Liver (tissue), 8 donors: ENCODE measurements at regions not wholly inside any gene's neighbourhood (a gene's known extent, or its start where the extent isn't known, plus 50 kb on each side); places are given as distances from the start of the nearest gene placed in this dataset.

Source experiments
- DNase-seq: peaks from one replicate; pipeline ENCODE4 v3.0.0-alpha.2; 2017; ENCODE audit warnings: low spot score
- H3K27ac ChIP-seq, 2 donors: one replicate each; pipeline ENCODE4 v1.7.0; 2013; ENCODE audit warnings: inconsistent platforms in 2 of 2, low read length in 2 of 2, control low read depth in 1 of 2, low read depth in 1 of 2, mild to moderate bottlenecking in 1 of 2
- H3K27me3 ChIP-seq, 4 donors: one replicate each; pipeline versions ENCODE4 v1.6.1 to v1.7.0; 2013; ENCODE audit warnings: low read length in 3 of 4, inconsistent platforms in 1 of 4, mild to moderate bottlenecking in 1 of 4, moderate library complexity in 1 of 4; ENCODE audit not compliant: control insufficient read depth in 4 of 4, insufficient read depth in 4 of 4
- H3K36me3 ChIP-seq, 4 donors: one replicate each; pipeline versions ENCODE4 v1.6.1 to v1.7.0; 2013; ENCODE audit warnings: low read length in 3 of 4, mild to moderate bottlenecking in 3 of 4, low read depth in 1 of 4, moderate library complexity in 1 of 4; ENCODE audit not compliant: control insufficient read depth in 4 of 4, insufficient read depth in 3 of 4
- H3K4me1 ChIP-seq, 4 donors: one replicate each; pipeline versions ENCODE4 v1.6.1 to v1.7.0; 2013; ENCODE audit warnings: low read length in 3 of 4, mild to moderate bottlenecking in 3 of 4, moderate library complexity in 1 of 4; ENCODE audit not compliant: control insufficient read depth in 4 of 4, insufficient read depth in 4 of 4
- H3K4me3 ChIP-seq, 3 donors: one replicate each; pipeline versions ENCODE4 v1.6.1 to v1.7.0; 2013; ENCODE audit warnings: low read length in 3 of 3, control low read depth in 1 of 3, low read depth in 1 of 3, mild to moderate bottlenecking in 1 of 3
- H3K9ac ChIP-seq, 2 donors: one replicate each; pipeline ENCODE4 v1.7.0; 2013; ENCODE audit warnings: low read length in 2 of 2, mild to moderate bottlenecking in 2 of 2, moderate library complexity in 2 of 2, control low read depth in 1 of 2, low read depth in 1 of 2
- H3K9me3 ChIP-seq, 4 donors: one replicate each; pipeline versions ENCODE4 v1.6.1 to v1.7.0; 2013; ENCODE audit warnings: low read length in 3 of 4; ENCODE audit not compliant: control insufficient read depth in 4 of 4
- EGR1 ChIP-seq, 2 donors: IDR thresholded peaks; 2 replicates each; pipeline ENCODE4 v1.6.1; 2016 to 2018; ENCODE audit warnings: antibody characterized with exemption in 2 of 2, low read depth in 2 of 2
- FOXA1 ChIP-seq: IDR thresholded peaks from 2 replicates; pipeline ENCODE4 v1.6.1; 2016; ENCODE audit warnings: antibody characterized with exemption
- FOXA2 ChIP-seq: IDR thresholded peaks from 2 replicates; pipeline ENCODE4 v1.6.1; 2016; ENCODE audit warnings: antibody characterized with exemption
- HNF4A ChIP-seq, 2 donors: conservative IDR thresholded peaks; 2 replicates each; pipeline ENCODE4 v1.6.1; 2016; ENCODE audit warnings: antibody characterized with exemption in 2 of 2, mild to moderate bottlenecking in 2 of 2
- HNF4G ChIP-seq: IDR thresholded peaks from 2 replicates; pipeline ENCODE4 v1.6.1; 2016; ENCODE audit warnings: antibody characterized with exemption
- JUND ChIP-seq, 2 donors: IDR thresholded peaks; 2 replicates each; pipeline ENCODE4 v1.6.1; 2016; ENCODE audit warnings: antibody characterized with exemption in 2 of 2
- NR2F2 ChIP-seq: IDR thresholded peaks from 2 replicates; pipeline ENCODE4 v1.6.1; 2016; ENCODE audit warnings: antibody characterized with exemption
- RAD21 ChIP-seq, 2 donors: IDR thresholded peaks; 2 replicates each; pipeline ENCODE4 v1.6.1; 2016; ENCODE audit warnings: antibody characterized with exemption in 2 of 2, mild to moderate bottlenecking in 2 of 2
- RXRA ChIP-seq, 2 donors: IDR thresholded peaks; 2 replicates each; pipeline ENCODE4 v1.6.1; 2017 to 2018; ENCODE audit warnings: antibody characterized with exemption in 2 of 2, mild to moderate bottlenecking in 1 of 2
- SP1 ChIP-seq: IDR thresholded peaks from 2 replicates; pipeline ENCODE4 v1.6.1; 2018; ENCODE audit warnings: antibody characterized with exemption, mild to moderate bottlenecking
- YY1 ChIP-seq: IDR thresholded peaks from 2 replicates; pipeline ENCODE4 v1.6.1; 2016; ENCODE audit warnings: antibody characterized with exemption, mild to moderate bottlenecking
- WGBS: extraction: QIAGEN DNeasy Blood & Tissue Kit; methylation state at CpG from one replicate; pipeline ENCODE4 v1.1.7; 2013; 5-methylcytosine and 5-hydroxymethylcytosine counted together
- TF ChIP-seq, protein P1 (sequence below): IDR thresholded peaks from 2 replicates; pipeline ENCODE4 v1.6.1; 2016; ENCODE audit warnings: antibody characterized with exemption
- TF ChIP-seq, protein P2 (sequence below): IDR thresholded peaks from 2 replicates; pipeline ENCODE4 v1.6.1; 2016; ENCODE audit warnings: antibody characterized with exemption, mild to moderate bottlenecking
- TF ChIP-seq, protein P3 (sequence below): fragments of 150-350 bp; IDR thresholded peaks from 2 replicates; pipeline ENCODE4 v1.5.1; 2017; ENCODE audit warnings: improper control_type of control experiment, low read depth, low read length; ENCODE audit not compliant: missing input control
- TF ChIP-seq, protein P4 (sequence below): IDR thresholded peaks from 2 replicates; pipeline ENCODE4 v1.6.1; 2016; ENCODE audit warnings: antibody characterized with exemption
- donor health status: healthy.
- donor health status: healthy.
- donor health status: healthy.
- donor health status: healthy.
- donor health status: healthy.

DNA sequence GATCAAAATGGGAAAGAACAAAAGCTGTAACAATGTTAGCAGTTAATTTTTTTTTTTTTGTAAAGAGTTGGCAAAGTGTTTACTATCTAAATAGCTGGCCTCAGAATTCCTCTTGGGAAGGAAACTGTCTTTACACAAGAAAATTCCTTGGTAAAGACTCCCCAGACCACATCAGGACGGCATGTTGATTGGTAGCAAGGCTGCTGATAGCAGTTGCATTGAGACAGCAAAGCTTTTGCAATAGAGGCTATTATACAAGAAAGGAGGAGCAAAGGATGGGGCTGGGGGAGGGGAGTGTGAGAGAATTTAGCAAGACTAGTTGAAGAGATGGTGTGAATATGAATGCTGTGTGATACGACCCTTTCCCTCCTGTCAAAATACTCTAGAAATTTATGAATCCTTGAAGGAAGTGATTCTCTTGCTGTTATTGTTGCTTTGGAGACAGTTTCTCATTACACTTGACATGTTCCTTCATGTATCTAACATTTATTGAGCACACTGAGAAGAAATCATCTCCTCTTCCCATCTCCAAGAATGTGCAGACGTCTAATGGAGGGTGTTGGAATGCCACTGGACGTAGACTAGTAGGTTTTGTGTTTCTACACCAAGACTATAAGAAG, 355.6 kb downstream of the SIPA1L2 start:
- H3K9ac ChIP-seq: no peak overlapping the region
- 80% methylated on average over 4 of the region's 4 CpGs for WGBS
- DNase-seq: no peak

DNA sequence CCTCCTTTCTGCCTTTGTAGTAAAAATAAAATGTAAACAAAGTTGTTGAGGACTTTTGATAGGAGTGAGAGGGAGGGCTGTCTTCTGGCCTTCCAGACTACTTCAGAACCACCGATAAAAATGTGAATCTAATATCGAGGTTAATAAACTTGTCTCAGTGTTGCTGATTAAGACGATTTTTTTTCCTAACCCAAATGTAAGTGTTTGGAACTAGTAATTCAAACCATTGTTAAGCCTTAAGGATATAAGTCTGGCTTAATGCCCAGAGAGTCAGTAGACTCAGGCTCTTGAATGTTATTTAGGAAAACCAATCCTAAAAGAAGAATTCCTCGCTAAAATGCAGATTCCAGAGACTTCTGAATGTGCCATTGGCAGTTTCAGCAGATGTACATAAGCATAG, 356.9 kb downstream of the SIPA1L2 start:
- 85% methylated on average over 4 of the region's 4 CpGs for WGBS
- Histone ChIP-seq H3K4me3 (no peak overlapping the region), H3K27me3 (peaks cover 0 to 7% (median 0%) of the 10 kb centered on the region in 4 donors), H3K27ac (no peak overlapping the region), H3K9me3 (no peaks in the 10 kb centered on the region), H3K4me1 (no peaks in the 10 kb centered on the region), H3K9ac (no peak overlapping the region), H3K36me3 (no peaks in the 10 kb centered on the region)
- no peak for DNase-seq
- TF ChIP-seq FOXA2 (no peak), HNF4A (conservative IDR thresholded peaks at IDR 0.05) (no peak), SP1 (no peak)
- TF ChIP-seq, protein P1, sequence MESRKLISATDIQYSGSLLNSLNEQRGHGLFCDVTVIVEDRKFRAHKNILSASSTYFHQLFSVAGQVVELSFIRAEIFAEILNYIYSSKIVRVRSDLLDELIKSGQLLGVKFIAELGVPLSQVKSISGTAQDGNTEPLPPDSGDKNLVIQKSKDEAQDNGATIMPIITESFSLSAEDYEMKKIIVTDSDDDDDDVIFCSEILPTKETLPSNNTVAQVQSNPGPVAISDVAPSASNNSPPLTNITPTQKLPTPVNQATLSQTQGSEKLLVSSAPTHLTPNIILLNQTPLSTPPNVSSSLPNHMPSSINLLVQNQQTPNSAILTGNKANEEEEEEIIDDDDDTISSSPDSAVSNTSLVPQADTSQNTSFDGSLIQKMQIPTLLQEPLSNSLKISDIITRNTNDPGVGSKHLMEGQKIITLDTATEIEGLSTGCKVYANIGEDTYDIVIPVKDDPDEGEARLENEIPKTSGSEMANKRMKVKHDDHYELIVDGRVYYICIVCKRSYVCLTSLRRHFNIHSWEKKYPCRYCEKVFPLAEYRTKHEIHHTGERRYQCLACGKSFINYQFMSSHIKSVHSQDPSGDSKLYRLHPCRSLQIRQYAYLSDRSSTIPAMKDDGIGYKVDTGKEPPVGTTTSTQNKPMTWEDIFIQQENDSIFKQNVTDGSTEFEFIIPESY: no peak
- TF ChIP-seq, protein P2, sequence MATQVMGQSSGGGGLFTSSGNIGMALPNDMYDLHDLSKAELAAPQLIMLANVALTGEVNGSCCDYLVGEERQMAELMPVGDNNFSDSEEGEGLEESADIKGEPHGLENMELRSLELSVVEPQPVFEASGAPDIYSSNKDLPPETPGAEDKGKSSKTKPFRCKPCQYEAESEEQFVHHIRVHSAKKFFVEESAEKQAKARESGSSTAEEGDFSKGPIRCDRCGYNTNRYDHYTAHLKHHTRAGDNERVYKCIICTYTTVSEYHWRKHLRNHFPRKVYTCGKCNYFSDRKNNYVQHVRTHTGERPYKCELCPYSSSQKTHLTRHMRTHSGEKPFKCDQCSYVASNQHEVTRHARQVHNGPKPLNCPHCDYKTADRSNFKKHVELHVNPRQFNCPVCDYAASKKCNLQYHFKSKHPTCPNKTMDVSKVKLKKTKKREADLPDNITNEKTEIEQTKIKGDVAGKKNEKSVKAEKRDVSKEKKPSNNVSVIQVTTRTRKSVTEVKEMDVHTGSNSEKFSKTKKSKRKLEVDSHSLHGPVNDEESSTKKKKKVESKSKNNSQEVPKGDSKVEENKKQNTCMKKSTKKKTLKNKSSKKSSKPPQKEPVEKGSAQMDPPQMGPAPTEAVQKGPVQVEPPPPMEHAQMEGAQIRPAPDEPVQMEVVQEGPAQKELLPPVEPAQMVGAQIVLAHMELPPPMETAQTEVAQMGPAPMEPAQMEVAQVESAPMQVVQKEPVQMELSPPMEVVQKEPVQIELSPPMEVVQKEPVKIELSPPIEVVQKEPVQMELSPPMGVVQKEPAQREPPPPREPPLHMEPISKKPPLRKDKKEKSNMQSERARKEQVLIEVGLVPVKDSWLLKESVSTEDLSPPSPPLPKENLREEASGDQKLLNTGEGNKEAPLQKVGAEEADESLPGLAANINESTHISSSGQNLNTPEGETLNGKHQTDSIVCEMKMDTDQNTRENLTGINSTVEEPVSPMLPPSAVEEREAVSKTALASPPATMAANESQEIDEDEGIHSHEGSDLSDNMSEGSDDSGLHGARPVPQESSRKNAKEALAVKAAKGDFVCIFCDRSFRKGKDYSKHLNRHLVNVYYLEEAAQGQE: no peak

More for the DNA sequence above, 355.6 kb downstream of the SIPA1L2 start:
- no peak overlapping the region for H3K27ac ChIP-seq
- peaks cover 0 to 7% (median 0%) of the 10 kb centered on the region in 4 donors for H3K27me3 ChIP-seq
- H3K4me3 ChIP-seq: no peak overlapping the region
- no peaks in the 10 kb centered on the region for H3K36me3 ChIP-seq
- no peak for TF ChIP-seq HNF4G
- TF ChIP-seq, protein P3, sequence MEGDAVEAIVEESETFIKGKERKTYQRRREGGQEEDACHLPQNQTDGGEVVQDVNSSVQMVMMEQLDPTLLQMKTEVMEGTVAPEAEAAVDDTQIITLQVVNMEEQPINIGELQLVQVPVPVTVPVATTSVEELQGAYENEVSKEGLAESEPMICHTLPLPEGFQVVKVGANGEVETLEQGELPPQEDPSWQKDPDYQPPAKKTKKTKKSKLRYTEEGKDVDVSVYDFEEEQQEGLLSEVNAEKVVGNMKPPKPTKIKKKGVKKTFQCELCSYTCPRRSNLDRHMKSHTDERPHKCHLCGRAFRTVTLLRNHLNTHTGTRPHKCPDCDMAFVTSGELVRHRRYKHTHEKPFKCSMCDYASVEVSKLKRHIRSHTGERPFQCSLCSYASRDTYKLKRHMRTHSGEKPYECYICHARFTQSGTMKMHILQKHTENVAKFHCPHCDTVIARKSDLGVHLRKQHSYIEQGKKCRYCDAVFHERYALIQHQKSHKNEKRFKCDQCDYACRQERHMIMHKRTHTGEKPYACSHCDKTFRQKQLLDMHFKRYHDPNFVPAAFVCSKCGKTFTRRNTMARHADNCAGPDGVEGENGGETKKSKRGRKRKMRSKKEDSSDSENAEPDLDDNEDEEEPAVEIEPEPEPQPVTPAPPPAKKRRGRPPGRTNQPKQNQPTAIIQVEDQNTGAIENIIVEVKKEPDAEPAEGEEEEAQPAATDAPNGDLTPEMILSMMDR: no peak
- no peak for TF ChIP-seq YY1
- TF ChIP-seq, protein P4, sequence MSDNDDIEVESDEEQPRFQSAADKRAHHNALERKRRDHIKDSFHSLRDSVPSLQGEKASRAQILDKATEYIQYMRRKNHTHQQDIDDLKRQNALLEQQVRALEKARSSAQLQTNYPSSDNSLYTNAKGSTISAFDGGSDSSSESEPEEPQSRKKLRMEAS: no peak
- no peak for TF ChIP-seq FOXA1
- TF ChIP-seq RAD21 (IDR thresholded peaks at IDR 0.05): no peak
- TF ChIP-seq EGR1 (IDR thresholded peaks at IDR 0.05; ENCODE audit: low read depth in 2 of 2): no peak
- no peak for TF ChIP-seq NR2F2
- no peak for TF ChIP-seq FOXA2
- TF ChIP-seq, protein P2: no peak
- TF ChIP-seq RXRA (IDR thresholded peaks at IDR 0.05): no peak
- no peak for TF ChIP-seq JUND (IDR thresholded peaks at IDR 0.05)
- H3K9me3 ChIP-seq: no peaks in the 10 kb centered on the region
- H3K4me1 ChIP-seq: no peaks in the 10 kb centered on the region
